Muscle of back (tissue), 3 donors: ENCODE measurements at regions not wholly inside any gene's neighbourhood (a gene's known extent, or its start where the extent isn't known, plus 50 kb on each side); places are given as distances from the start of the nearest gene placed in this dataset.
"Not testable (repeated sequence)": the region's sequence is repeated elsewhere in the genome, so short reads cannot be mapped to it uniquely, and the experiment has no call there.

ENCODE experiments used
- DNase-seq, 3 donors: peaks; one replicate each; pipeline versions ENCODE4 v3.0.0 to v3.0.0-alpha.2; 2013

- no peak for DNase-seq
These were observed 313.5 kb upstream of the KITLG start for GRCh38 chr12:88893801-88894200.

- DNase-seq: not testable (repeated sequence)
These were observed 311.2 kb upstream of the KITLG start for GRCh38 chr12:88891434-88891833.

DNA sequence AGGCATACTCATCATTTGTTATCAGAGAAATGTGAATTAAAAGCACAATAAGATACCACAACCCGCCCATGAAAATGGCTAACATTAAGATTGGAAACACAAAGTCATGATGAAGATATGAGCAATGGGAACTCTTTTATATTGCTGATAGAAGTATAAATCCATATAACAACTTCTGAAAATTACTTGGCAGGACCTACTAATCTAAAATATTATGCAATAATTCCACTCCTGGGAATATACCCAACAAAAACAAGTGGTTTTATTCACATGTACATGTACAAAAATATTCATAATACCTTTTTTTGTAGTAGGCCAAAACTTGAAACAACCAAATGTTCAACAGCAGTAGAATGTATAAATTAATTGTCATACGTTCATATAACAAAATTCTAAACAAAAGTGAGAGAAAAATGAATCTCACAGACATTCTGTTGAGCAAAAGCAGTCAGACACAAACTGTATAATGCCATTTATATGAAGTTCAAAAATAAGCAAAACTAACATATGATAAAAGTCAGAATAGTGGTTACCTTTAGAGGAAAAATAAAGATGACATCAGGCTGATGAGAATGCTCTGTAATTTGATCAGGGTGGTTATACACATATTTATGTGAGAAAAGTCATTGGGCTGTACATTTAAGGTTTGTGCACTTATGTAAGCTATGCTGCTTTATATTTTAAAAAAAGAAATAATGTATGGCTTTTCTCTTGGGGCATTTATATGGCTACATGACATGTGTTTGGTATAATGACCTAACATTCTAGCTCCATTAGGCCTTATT, 309.2 kb upstream of the KITLG start:
- no peak for DNase-seq

GRCh38 chr12:88884600-88884999, 304.3 kb upstream of the KITLG start:
- no peak for DNase-seq

GRCh38 chr12:88882662-88883061, 302.4 kb upstream of the KITLG start:
- DNase-seq: no peak

DNA sequence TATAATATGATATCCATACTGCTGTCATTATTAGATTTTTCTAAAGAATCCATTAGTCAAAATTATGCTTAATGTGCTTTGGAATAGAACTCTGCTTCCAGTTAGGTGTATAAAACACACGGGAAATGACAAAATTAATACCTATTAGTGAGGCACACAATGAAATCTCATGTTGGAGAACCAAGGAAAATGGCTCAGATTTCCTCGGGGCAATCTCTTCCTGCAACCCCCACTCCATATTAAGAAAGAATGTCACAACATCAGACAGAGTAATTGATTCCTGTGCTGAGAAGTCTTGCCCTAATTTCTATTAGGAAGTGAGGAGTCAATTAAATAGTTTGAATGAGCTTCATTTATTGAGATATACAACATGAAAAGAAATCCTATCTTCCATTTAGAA, 299.8 kb upstream of the KITLG start:
- DNase-seq: no peak

GRCh38 chr12:88878295-88878694, 298.0 kb upstream of the KITLG start:
- DNase-seq: no peak

- DNase-seq: peak in 1 of 3 donors; percentile 19
These were observed 296.6 kb upstream of the KITLG start for GRCh38 chr12:88876857-88877256.

DNA sequence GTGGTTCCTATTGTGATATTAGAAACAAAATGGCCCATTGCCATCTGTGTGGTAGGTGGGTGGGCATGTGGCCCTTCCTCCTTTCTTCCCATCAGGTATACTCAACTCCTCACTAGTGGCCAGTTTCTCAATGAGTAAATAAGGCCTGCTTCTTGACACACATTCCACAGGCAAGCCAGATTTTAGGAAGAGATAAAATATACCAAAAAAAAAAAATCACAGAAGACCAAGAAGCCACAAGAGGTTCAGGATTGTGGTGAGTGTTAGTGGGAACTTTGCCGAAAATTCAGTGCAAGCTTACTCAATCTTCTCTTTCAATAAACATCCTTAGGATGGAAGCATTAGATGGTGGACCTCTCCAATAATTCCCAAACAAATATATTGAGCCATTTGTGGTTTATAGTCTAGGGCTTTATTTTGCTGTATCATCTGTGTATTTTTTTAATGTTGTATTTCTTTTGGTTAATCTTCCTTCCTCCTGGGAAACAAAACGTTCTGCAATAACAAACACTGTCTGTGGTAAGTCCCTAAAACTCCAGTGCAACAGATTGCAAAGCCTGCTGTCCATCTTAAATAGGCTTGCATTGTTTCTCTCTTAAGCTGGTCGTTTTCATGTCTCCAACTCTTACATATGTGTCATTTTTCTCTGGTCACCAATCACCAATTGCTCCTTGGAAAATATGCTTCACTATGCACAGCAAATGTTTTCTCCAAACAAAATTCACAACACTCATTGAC, 289.9 kb upstream of the KITLG start:
- no peak for DNase-seq

DNA sequence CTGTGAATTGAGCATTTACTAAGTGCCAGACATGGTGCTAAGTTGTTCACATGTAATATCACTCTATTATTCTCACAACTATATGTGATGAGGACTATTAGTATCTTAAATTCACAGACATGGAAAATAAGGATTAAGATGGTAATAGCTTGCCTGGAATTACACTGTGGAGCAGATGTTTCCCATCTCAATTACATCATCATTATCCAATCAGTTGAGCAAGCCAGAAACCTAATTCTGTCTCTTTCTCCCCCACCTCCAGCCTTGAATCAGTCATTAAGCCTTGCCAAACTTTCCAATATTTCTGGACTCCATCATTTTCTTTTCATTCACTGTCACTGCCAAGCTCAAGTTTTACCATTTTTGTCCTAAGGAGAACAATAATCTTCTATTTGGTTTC, 287.8 kb upstream of the KITLG start:
- DNase-seq: peak in 2 of 3 donors; percentile 14 to 39

DNA sequence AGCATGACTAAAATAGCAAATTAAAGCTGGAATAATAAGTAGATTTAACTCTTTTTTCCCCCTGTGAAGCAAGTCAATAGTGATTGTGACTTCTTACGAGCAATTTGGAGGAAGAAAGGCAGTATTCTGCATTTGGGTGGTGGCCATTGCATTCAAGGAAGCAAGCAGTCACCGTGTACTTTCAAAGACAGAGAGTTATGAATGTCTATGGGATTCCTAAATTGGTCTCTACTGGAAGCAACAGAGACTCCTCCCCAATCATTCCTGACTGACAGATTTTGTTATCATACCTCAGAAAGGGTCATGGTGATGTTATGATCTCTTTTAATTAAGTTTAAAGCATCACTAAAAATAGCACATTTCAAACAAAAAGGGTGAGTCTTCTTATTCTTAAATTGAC, 287.2 kb upstream of the KITLG start:
- peak in 1 of 3 donors; percentile 2 for DNase-seq

DNA sequence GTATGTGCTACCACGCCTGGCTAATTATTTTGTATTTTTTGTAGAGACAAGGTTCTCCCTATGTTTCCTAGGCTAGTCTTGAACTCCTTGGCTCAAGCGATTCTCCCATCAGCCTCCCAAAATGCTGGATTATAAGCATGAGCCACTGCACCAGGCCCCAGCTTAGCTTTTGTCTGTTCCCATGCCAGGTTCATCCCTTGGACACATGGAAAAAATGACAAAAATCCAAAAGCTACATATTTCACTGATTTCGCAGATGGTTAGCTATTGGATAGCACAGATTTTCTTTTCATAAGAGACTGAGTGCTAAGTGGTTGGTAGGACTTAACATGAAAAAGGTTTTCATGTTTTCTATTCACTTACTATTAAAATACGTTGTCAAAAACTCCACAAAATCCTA, 286.6 kb upstream of the KITLG start:
- DNase-seq: peak in 1 of 3 donors; percentile 11

DNA sequence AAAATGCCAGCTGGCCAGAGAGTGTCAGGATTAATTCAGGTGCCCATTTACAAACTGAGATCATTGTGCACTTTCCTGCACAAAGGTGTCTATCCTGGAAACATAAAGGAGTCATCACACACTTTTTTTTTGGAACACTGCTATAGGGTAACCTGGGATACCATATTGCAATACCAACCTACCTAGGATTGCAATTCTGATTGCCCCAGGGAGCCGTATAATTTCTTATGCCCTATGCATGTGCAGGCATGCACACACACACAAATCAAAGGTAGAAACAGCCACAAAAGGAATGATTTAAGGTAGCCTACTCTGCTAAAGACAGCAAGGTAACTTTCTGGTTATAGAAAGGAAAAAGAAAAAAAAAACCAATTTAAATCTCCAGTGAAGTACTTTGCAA, 285.3 kb upstream of the KITLG start:
- DNase-seq: no peak

GRCh38 chr12:88860851-88861250, 280.6 kb upstream of the KITLG start:
- no peak for DNase-seq

DNA sequence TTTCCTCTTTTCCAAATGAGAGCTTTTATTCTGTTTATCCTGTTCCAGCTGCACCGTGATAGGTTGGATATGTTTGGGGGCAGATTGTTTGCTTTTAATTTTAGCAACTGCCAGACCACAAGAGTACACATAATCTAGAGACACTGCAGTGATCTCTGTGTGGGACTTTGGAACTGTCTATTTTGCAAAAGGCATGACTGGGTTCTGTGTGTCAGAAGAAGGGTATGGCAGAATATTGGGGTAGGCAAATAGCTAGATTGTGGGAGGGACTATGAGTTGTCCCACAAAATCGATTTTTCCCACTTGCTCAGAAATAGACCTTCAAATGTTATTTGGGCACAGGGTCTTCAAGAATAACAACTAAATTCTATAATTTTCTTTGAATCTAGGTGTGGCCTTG, 275.9 kb upstream of the KITLG start:
- DNase-seq: no peak

DNA sequence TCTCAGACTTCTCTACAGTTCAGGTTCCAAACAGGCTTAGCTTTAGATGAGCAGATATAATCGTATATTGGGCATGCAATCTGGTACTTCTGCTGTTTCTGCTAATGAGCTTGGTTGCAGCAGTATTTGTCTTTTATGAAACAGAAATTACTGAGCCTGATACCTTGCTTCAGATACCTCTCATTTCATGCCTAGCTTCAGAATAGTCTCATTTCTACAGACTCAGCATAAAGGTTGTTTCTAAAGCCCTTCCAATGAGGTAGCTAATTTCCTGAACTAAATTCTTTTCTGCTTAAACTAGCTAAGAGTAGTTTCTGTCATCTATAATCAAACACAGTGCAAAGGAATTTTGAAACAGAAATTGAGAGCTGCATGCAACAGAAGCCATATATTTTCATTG, 275.0 kb upstream of the KITLG start:
- DNase-seq: no peak

GRCh38 chr12:88854260-88854659, 274.0 kb upstream of the KITLG start:
- DNase-seq: peak in 1 of 3 donors; percentile 79

DNA sequence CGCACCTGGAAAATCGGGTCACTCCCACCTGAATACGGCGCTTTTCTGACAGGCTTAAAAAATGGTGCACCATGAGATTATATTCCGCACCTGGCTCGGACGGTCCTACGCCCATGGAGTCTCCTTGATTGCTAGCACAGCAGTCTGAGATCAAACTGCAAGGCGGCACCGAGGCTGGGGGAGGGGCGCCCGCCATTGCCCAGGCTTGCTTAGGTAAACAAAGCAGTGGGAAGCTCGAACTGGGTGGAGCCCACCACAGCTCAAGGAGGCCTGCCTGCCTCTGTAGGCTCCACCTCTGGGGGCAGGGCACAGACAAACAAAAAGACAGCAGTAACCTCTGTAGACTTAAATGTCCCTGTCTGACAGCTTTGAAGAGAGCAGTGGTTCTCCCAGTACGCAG, 267.0 kb upstream of the KITLG start:
- DNase-seq: not testable (repeated sequence)

GRCh38 chr12:88844426-88844825, 264.2 kb upstream of the KITLG start:
- DNase-seq: no peak

- no peak for DNase-seq
These were observed 262.0 kb upstream of the KITLG start for GRCh38 chr12:88842314-88842713.

- DNase-seq: no peak
These were observed 259.2 kb upstream of the KITLG start for GRCh38 chr12:88839486-88839885.

GRCh38 chr12:88836156-88836555, 255.9 kb upstream of the KITLG start:
- DNase-seq: no peak

- peak in 1 of 3 donors; percentile 7 for DNase-seq
These were observed 254.0 kb upstream of the KITLG start for GRCh38 chr12:88834226-88834625.
